K562 (cell line): ENCODE measurements at regions not wholly inside any gene's neighbourhood (a gene's known extent, or its start where the extent isn't known, plus 50 kb on each side); places are given as distances from the start of the nearest gene placed in this dataset.

Experiments used
- C11orf30 ChIP-seq: fragments of 450-650 bp; IDR thresholded peaks from 2 replicates; pipeline ENCODE4 v1.6.1; 2016; ENCODE audit warnings: low read depth, mild to moderate bottlenecking
- CC2D1A ChIP-seq: fragments of 450-650 bp; IDR thresholded peaks from 2 replicates; pipeline ENCODE4 v1.6.1; 2017; ENCODE audit warnings: mild to moderate bottlenecking
- EGR1 ChIP-seq: fragments of 450-650 bp; conservative IDR thresholded peaks from 2 replicates; pipeline ENCODE4 v1.6.1; 2017; ENCODE audit warnings: mild to moderate bottlenecking
- PHF21A ChIP-seq: fragments of 450-650 bp; IDR thresholded peaks from 2 replicates; pipeline ENCODE4 v1.6.1; 2017; ENCODE audit warnings: low read depth, borderline replicate concordance
- SLC30A9 ChIP-seq: fragments of 250-450 bp; sonication (Bioruptor Pico); IDR thresholded peaks from 2 replicates; pipeline ENCODE4 v1.8.0; 2022; ENCODE audit warnings: mild to moderate bottlenecking, moderate library complexity
- SMARCA4 ChIP-seq: fragments of 450-650 bp; IDR thresholded peaks from 2 replicates; pipeline ENCODE4 v1.6.1; 2016
- TF ChIP-seq, protein P1 (sequence below): fragments of 450-650 bp; conservative IDR thresholded peaks from 2 replicates; pipeline ENCODE4 v1.6.1; 2016; ENCODE audit warnings: missing genetic modification characterization, low read depth, mild to moderate bottlenecking, control low read depth, missing compliant biosample characterization
- TF ChIP-seq, protein P2 (sequence below), 2 experiments: fragments of 450-650 bp; IDR thresholded peaks; 2 replicates each; pipeline ENCODE4 v1.6.1; 2016; ENCODE audit warnings: mild to moderate bottlenecking in 2 of 2, borderline replicate concordance in 1 of 2, low read depth in 1 of 2, moderate library complexity in 1 of 2
- TF ChIP-seq, protein P3 (sequence below): fragments of 250-450 bp; sonication (Bioruptor Pico); IDR thresholded peaks from 2 replicates; pipeline ENCODE4 v1.4.0; 2020; ENCODE audit warnings: mild to moderate bottlenecking, moderate library complexity

GRCh38 chr11:116696381-116696941 is 76.3 kb downstream of the BUD13 start (continued):
- TF ChIP-seq, protein P1, sequence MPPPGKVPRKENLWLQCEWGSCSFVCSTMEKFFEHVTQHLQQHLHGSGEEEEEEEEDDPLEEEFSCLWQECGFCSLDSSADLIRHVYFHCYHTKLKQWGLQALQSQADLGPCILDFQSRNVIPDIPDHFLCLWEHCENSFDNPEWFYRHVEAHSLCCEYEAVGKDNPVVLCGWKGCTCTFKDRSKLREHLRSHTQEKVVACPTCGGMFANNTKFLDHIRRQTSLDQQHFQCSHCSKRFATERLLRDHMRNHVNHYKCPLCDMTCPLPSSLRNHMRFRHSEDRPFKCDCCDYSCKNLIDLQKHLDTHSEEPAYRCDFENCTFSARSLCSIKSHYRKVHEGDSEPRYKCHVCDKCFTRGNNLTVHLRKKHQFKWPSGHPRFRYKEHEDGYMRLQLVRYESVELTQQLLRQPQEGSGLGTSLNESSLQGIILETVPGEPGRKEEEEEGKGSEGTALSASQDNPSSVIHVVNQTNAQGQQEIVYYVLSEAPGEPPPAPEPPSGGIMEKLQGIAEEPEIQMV (tag): no peak
- no peak for TF ChIP-seq SMARCA4
- TF ChIP-seq, protein P2, sequence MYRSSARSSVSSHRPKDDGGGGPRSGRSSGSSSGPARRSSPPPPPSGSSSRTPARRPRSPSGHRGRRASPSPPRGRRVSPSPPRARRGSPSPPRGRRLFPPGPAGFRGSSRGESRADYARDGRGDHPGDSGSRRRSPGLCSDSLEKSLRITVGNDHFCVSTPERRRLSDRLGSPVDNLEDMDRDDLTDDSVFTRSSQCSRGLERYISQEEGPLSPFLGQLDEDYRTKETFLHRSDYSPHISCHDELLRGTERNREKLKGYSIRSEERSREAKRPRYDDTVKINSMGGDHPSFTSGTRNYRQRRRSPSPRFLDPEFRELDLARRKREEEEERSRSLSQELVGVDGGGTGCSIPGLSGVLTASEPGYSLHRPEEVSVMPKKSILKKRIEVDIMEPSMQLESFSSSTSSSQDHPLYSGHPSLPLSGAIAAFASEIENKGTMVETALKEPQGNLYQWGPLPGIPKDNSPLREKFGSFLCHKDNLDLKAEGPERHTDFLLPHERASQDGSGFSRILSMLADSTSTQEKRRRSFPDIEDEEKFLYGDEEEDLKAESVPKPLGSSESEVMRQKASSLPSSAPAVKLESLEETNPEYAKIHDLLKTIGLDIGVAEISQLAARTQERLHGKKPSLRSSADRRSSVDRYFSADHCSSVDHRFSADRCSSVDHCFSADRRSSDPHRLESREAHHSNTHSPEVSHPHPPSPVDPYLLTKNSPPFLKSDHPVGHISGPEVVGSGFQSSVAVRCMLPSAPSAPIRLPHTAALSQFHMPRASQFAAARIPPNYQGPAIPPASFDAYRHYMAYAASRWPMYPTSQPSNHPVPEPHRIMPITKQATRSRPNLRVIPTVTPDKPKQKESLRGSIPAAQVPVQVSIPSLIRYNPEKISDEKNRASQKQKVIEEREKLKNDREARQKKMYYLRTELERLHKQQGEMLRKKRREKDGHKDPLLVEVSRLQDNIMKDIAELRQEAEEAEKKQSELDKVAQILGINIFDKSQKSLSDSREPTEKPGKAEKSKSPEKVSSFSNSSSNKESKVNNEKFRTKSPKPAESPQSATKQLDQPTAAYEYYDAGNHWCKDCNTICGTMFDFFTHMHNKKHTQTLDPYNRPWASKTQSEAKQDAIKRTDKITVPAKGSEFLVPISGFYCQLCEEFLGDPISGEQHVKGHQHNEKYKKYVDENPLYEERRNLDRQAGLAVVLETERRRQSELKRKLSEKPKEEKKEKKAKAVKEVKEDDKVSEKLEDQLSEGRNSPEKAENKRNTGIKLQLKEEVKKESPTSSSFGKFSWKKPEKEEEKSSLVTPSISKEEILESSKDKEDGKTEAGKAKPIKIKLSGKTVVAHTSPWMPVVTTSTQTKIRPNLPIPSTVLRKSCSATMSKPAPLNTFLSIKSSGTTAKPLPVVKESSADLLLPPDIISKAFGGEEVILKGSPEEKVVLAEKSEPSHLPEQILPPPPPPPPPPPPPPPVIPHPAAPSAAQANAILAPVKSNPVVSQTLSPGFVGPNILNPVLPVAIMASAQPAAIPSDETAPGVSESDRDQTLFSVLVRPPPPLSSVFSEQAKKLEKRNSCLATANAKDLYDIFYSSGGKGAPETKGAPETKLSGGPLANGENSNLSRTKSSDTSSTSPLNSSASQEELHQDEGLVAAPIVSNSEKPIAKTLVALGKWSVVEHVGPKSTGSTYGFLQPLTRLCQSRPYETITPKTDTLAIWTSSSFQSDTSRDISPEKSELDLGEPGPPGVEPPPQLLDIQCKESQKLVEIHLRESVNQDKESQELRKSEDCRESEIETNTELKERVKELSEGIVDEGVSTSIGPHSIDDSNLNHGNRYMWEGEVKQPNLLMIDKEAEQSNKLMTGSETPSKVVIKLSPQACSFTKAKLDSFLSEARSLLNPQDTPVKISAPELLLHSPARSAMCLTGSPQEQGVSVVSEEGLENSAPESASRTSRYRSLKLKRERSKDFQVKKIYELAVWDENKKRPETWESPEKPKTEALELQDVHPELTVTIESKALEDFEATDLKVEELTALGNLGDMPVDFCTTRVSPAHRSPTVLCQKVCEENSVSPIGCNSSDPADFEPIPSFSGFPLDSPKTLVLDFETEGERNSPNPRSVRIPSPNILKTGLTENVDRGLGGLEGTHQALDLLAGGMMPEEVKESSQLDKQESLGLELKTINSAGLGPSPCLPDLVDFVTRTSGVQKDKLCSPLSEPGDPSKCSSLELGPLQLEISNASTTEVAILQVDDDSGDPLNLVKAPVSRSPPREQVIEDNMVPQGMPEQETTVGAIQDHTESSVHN (IDR thresholded peaks at IDR 0.05; ENCODE audit: borderline replicate concordance in 1 of 2, low read depth in 1 of 2): no peak
- TF ChIP-seq CC2D1A: no peak
- 0 out of 2 replicates have a peak, but pooled peaks have one; percentile 7 for TF ChIP-seq EGR1
- TF ChIP-seq, protein P3, sequence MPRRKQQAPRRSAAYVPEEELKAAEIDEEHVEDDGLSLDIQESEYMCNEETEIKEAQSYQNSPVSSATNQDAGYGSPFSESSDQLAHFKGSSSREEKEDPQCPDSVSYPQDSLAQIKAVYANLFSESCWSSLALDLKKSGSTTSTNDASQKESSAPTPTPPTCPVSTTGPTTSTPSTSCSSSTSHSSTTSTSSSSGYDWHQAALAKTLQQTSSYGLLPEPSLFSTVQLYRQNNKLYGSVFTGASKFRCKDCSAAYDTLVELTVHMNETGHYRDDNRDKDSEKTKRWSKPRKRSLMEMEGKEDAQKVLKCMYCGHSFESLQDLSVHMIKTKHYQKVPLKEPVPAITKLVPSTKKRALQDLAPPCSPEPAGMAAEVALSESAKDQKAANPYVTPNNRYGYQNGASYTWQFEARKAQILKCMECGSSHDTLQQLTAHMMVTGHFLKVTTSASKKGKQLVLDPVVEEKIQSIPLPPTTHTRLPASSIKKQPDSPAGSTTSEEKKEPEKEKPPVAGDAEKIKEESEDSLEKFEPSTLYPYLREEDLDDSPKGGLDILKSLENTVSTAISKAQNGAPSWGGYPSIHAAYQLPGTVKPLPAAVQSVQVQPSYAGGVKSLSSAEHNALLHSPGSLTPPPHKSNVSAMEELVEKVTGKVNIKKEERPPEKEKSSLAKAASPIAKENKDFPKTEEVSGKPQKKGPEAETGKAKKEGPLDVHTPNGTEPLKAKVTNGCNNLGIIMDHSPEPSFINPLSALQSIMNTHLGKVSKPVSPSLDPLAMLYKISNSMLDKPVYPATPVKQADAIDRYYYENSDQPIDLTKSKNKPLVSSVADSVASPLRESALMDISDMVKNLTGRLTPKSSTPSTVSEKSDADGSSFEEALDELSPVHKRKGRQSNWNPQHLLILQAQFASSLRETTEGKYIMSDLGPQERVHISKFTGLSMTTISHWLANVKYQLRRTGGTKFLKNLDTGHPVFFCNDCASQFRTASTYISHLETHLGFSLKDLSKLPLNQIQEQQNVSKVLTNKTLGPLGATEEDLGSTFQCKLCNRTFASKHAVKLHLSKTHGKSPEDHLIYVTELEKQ (CRISPR knock-in tag): no peak
- TF ChIP-seq PHF21A: no peak
- 0 out of 2 replicates have a peak, but pooled peaks have one; percentile 8 for TF ChIP-seq C11orf30
- TF ChIP-seq SLC30A9 (CRISPR knock-in tag): no peak
